ENCODE measurements at regions not wholly inside any gene's neighbourhood (a gene's known extent, or its start where the extent isn't known, plus 50 kb on each side); places are given as distances from the start of the nearest gene placed in this dataset.
"Not testable (repeated sequence)": the region's sequence is repeated elsewhere in the genome, so short reads cannot be mapped to it uniquely, and the experiment has no call there.

- DNase-seq: not testable (repeated sequence)
Measured at GRCh38 chr14:83639505-83639875, 1890.5 kb upstream of the FLRT2 start.

DNA sequence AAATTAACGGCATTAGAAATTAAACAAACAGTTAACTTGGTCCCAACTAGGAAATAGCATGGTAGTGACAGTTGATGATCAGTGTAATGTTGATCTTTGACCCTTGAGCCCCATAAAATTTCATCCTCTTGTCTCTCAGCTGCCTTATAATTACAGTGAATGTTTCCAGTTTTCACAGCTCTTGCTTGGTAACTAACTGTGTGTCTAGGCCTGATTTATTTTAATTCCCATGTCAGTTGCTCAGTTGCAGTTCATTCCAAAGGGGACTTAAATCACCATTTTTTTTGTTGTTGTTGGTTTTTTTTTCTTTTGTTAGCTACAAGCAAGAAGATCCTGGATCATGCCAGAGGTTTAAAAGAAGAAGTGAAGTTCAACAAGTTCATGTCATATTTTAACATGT lies 1883.7 kb upstream of the FLRT2 start:
- no peak for DNase-seq

DNA sequence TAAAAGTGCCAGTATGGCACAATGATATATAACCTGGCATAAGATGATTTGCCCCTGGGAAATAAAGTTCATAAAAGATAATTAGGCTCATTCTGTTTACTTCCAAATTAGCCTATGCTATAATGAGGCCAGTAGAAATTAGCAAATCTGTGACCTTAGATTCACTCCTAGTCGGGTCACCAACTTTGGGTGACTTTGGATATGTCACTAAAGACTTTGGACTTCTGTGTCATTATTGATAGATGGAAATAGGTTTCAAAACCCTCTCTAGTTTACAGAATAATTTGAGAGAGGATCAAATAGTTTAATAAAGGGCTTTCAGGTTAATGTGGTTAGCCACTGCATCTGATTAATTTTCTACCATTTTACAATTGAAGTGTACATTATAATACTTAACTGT lies 1869.3 kb upstream of the FLRT2 start:
- DNase-seq: no peak

GRCh38 chr14:83664389-83664788 lies 1865.6 kb upstream of the FLRT2 start:
- no peak for DNase-seq

GRCh38 chr14:83689265-83689664 lies 1840.7 kb upstream of the FLRT2 start:
- DNase-seq: no peak

- no peak for DNase-seq
Measured at GRCh38 chr14:83697099-83697498, 1832.8 kb upstream of the FLRT2 start.

DNA sequence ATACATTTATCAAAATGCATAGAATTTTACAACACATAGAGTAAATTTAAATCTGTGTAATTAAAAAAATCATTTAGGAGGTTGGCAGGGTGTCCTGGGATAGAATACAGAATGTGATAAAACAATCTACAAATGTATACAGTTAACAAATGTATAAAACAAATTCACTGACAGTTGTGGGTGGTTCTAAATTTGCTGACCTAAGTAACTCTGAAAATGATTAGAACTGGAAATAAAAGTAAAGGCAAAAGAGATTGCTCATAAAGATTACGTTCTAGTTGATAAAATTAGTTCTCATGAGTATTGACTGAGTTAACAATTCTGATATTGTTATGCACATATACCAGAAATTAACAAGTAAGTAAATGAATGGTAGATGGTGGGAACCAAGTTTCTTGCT lies 1827.3 kb upstream of the FLRT2 start:
- DNase-seq: no peak

DNA sequence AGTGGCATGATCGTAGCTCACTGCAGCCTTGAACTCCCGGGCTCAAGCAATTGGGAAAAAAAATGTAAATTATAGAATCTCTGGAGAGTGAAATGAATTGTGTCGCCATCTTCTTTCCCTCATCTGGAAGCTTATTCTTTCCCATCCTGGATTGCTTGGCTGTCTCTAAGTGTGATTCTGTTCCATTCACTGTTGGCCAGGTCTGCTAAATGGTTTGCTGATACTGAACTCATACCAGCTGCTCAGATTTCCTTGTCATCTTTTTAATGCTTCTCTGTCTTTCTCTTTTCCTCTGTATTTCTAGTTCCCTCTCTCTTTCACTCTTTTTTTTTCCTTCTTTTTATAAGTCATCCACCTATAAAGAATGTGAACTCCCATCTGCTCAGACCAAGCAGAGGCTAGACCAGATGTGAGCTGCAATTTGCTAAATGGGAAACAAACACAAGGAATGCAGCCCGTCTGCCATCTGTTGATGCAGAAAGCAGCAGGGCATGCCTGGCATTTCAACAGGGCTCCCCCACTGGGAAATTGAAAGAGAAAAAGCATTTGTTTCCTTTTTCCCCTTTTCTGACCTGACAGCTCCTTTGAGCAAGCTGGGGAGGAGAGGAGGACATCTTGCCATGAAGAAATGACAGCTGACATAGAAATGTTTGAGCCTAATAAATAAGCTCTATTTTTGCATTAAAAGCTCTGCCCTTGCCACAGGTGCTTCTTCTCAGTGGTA lies 1823.6 kb upstream of the FLRT2 start:
- no peak for DNase-seq

DNA sequence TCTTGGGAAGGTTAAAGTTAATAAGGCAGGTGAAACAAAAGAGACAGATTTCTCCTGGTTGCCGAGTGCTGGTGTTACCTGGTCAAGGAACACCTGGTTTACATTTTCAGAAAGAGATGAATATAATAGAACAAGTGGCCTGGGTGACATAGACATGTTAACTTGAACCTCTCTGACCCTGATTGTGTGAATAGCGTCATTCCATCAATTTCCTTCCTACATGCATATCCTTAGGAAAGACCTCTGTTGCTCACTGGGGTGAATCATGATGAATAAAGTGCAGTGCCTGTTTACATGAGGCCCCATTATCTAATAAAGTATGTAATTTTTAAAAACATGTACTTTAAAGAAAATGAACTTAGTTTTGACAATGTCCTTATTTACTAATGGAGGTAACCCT lies 1822.9 kb upstream of the FLRT2 start:
- no peak for DNase-seq

DNA sequence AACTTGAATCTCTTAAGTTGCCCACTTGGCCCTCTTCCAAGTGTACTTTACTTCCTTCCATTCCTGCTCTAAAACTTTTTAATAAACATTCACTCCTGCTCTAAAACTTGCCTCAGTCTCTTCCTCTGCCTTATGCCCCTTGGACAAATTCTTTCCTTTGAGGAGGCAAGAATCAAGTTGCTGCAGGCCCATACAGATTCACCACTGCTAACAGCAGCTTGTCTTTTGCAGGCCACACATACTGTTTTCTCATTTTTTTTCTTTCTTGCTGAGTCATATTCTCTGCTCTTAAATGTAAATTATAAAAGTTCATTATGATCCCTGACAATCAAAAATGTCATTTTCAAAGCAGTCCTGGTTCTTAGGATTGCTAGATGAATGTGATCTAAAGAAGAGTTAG lies 1820.8 kb upstream of the FLRT2 start:
- DNase-seq: no peak

- DNase-seq: no peak
Measured at GRCh38 chr14:83711046-83711445, 1818.9 kb upstream of the FLRT2 start.

GRCh38 chr14:83712418-83713129 lies 1817.4 kb upstream of the FLRT2 start:
- DNase-seq: no peak

- no peak for DNase-seq
Measured at GRCh38 chr14:83713732-83714131, 1816.2 kb upstream of the FLRT2 start.

DNA sequence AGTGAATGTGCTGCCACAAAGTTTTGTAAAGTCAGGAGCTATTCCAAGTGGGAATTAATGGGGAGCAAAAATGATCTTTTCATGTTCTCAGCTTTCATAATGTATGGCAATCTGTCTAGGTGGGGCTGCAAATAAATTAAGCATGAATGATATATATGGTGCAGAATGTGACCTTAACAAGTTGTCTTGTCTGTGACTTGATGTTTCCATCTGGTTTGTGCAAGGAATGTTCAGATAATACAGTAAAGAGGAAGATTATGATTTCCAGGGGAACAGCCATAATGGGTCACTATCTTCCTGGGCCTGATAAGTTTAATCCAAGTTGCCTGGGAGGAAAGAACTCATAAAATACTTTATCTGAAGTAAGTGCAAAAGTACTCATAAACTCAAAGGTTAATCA lies 1815.8 kb upstream of the FLRT2 start:
- DNase-seq: no peak

- not testable (repeated sequence) for DNase-seq
Measured at GRCh38 chr14:83719435-83719834, 1810.5 kb upstream of the FLRT2 start.

DNA sequence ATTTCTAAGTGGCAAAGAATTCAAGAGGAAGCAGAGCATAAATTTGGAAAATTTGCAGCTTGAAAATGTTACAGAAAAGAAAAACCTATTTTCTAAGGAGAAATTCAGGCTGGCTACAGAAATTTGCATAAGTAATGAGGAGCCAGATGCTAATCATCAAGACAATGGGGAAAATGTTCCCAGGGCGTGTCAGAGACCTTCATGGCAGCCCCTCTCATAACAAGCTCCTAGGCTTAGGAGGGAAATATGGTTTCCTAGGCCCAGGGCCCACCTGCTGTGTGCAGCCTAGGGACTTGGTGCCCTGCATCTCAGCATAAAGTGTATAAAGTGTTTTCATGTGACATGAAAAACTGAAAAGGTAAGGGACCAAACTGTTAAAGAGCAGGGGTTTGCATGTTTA lies 1796.3 kb upstream of the FLRT2 start:
- DNase-seq: no peak

DNA sequence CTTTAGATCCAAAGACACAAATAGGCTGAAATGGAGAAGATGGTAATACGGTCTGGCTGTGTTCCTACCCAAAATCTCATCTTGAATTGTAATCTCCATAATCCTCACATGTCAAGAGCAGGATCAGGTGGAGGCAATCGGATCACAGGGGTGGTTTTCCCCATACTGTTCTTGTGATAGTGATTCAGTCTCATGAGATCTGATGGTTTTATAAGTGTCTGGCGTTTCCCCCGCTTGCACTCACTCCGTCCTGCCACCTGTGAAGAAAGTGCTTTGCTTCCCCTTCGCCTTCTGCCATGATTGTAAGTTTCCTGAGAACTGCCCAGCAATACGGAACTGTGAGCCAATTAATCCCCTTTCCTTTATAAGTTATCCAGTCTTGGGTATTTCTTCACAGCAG lies 1795.5 kb upstream of the FLRT2 start:
- DNase-seq: no peak

GRCh38 chr14:83741269-83741668 lies 1788.7 kb upstream of the FLRT2 start:
- no peak for DNase-seq

DNA sequence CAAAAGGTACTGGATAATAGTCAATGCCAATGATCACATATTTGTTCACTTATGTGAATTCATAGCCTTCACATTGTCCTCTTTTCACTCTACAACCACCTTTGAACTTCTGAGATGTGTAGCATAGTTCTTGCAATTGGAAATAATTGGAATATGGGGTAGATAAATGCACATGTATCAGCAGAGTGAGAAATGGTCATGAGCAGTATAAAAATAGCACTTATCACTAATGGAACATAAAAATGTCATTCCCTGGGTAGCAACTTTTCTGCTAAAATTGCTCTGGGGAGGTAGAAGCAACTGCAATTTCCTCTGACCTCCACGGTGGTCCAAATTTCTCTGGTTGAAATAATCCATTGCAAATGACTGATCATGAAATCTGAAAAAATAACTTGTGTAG lies 1785.7 kb upstream of the FLRT2 start:
- DNase-seq: no peak

DNA sequence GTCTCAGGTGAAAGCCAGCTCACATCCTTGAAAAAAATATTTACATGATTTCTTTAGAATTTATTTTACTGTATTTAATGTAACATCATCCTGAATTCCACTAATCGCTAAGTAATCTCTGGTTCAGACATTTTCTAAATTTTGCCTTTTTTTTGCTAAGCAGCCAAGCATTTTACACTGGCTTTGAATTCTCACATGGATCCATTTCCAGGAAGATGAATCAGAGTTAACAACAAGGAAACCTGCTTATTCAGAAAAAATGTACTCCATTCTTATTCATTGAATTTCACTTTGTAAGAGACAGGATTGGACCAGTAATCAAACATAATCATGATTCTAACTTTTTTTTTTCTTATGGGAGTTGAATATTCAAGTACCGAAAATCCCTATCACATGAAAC lies 1785.1 kb upstream of the FLRT2 start:
- no peak for DNase-seq

GRCh38 chr14:83746336-83746735 lies 1783.6 kb upstream of the FLRT2 start:
- no peak for DNase-seq

DNA sequence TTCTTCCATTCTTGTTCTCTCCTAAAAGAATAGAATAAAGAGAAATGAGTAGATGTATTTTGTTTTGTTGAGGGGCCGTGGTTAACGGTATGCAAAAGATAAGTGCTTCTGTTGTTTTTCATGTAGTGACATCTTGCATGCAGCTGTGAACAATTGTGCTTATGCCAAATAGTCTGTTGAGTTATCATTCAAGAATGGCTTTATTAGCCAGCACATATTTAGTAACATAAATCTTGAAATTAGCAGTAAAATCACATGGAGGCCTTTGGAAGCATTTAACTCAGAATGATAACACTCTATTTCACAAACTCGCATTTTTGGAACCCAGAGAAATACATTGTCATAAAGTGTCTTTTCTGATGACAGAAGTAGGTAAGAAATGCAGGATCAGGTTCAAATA lies 1772.0 kb upstream of the FLRT2 start:
- no peak for DNase-seq

- no peak for DNase-seq
Measured at GRCh38 chr14:83764656-83765599, 1765.0 kb upstream of the FLRT2 start.

GRCh38 chr14:83777516-83777915 lies 1752.4 kb upstream of the FLRT2 start:
- DNase-seq: no peak
